Osteocyte (in vitro differentiated cells): ENCODE measurements at regions not wholly inside any gene's neighbourhood (a gene's known extent, or its start where the extent isn't known, plus 50 kb on each side); places are given as distances from the start of the nearest gene placed in this dataset.

ENCODE experiments used
- DNase-seq: peaks from one replicate; pipeline ENCODE4 v3.0.0; 2021; ENCODE audit warnings: mixed read lengths; ENCODE audit not compliant: unreplicated experiment; ENCODE audit errors: extremely low spot score
- H3K27ac Mint-ChIP-seq: one replicate; pipeline ENCODE4 v1.8.0; 2021; ENCODE audit warnings: mild to moderate bottlenecking, mixed read lengths; ENCODE audit not compliant: unreplicated experiment
- H3K27me3 Mint-ChIP-seq: one replicate; pipeline ENCODE4 v1.8.0; 2021; ENCODE audit warnings: mixed read lengths; ENCODE audit not compliant: unreplicated experiment
- H3K36me3 Mint-ChIP-seq: one replicate; pipeline ENCODE4 v1.8.0; 2021; ENCODE audit warnings: mixed read lengths; ENCODE audit not compliant: unreplicated experiment
- H3K4me1 Mint-ChIP-seq: one replicate; pipeline ENCODE4 v1.8.0; 2021; ENCODE audit warnings: mixed read lengths; ENCODE audit not compliant: unreplicated experiment
- H3K4me3 Mint-ChIP-seq: one replicate; pipeline ENCODE4 v1.8.0; 2021; ENCODE audit warnings: mild to moderate bottlenecking, moderate library complexity, mixed read lengths; ENCODE audit not compliant: unreplicated experiment
- H3K9me3 Mint-ChIP-seq: one replicate; pipeline ENCODE4 v1.8.0; 2021; ENCODE audit warnings: mixed read lengths; ENCODE audit not compliant: unreplicated experiment
- TF ChIP-seq, protein P1 (sequence below): fragments of 200-600 bp; sonication (generic); IDR thresholded peaks from 2 replicates; pipeline ENCODE4 v1.5.0; 2021; ENCODE audit warnings: antibody characterized with exemption, mild to moderate bottlenecking, moderate library complexity

DNA sequence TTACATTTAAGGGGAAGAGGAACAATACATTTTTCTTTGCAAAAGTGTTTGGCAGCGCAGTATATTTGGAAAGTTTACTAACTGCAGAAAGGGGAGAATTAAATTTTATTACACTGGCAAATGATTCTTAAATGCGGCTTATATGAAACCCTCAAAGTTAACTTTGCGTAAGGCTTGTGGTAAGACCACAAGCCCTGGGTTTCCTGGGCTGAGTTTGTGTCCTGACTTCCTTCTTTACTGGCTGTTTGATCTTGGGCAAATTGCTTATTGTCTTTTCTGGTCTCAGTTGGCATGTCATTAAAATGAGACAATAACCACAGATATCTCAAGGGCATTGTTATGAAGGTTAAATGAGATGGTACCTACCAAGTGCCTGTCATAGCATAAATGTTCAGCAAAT is 106.8 kb downstream of the GLRX3 start:
- DNase-seq: no peak
- no peak overlapping the region for H3K4me3 Mint-ChIP-seq
- H3K36me3 Mint-ChIP-seq: no peaks in the 10 kb centered on the region
- H3K9me3 Mint-ChIP-seq: peaks cover 55% of the 10 kb centered on the region
- no peaks in the 10 kb centered on the region for H3K4me1 Mint-ChIP-seq
- H3K27ac Mint-ChIP-seq: no peak overlapping the region
- TF ChIP-seq, protein P1, sequence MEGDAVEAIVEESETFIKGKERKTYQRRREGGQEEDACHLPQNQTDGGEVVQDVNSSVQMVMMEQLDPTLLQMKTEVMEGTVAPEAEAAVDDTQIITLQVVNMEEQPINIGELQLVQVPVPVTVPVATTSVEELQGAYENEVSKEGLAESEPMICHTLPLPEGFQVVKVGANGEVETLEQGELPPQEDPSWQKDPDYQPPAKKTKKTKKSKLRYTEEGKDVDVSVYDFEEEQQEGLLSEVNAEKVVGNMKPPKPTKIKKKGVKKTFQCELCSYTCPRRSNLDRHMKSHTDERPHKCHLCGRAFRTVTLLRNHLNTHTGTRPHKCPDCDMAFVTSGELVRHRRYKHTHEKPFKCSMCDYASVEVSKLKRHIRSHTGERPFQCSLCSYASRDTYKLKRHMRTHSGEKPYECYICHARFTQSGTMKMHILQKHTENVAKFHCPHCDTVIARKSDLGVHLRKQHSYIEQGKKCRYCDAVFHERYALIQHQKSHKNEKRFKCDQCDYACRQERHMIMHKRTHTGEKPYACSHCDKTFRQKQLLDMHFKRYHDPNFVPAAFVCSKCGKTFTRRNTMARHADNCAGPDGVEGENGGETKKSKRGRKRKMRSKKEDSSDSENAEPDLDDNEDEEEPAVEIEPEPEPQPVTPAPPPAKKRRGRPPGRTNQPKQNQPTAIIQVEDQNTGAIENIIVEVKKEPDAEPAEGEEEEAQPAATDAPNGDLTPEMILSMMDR: no peak
- H3K27me3 Mint-ChIP-seq: no peaks in the 10 kb centered on the region

- peak; percentile 78 for DNase-seq
- no peak overlapping the region for H3K27ac Mint-ChIP-seq
- H3K36me3 Mint-ChIP-seq: no peaks in the 10 kb centered on the region
- H3K9me3 Mint-ChIP-seq: peaks cover 47% of the 10 kb centered on the region
- no peaks in the 10 kb centered on the region for H3K4me1 Mint-ChIP-seq
- no peak overlapping the region for H3K4me3 Mint-ChIP-seq
- no peaks in the 10 kb centered on the region for H3K27me3 Mint-ChIP-seq
- TF ChIP-seq, protein P1: no peak
Observed at GRCh38 chr10:130244031-130244927, 108.1 kb downstream of the GLRX3 start.

DNA sequence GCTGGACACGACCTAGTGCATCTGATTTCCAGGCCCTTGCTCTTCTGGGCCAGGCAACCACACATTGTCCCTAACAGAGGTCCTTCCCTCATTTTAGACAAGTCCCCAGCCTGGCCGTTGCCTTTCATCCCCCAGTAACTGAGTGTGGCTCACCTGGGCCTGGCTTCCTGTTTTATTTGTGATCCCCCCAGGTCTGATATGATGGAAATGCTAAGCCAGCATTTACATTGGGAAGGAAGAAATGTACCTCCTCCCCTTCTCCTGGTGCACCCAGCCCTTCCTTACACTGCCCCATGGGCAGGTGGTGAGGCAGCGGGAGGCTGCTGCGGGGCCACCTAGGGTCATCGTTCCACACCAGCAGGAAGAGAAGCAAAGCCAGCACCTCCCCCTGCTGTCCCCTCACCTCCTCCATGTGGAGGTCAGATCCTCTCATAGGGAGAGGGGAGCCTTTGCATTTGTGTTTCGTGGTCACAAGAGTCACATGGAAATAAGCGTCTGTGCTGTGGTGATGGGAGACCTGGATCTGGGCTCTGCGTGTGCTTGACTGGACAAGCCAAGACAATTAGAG is 108.8 kb downstream of the GLRX3 start:
- peaks cover 48% of the 10 kb centered on the region for H3K9me3 Mint-ChIP-seq
- no peaks in the 10 kb centered on the region for H3K4me1 Mint-ChIP-seq
- no peaks in the 10 kb centered on the region for H3K36me3 Mint-ChIP-seq
- H3K4me3 Mint-ChIP-seq: no peak overlapping the region
- no peak overlapping the region for H3K27ac Mint-ChIP-seq
- peak; percentile 67 for DNase-seq
- no peaks in the 10 kb centered on the region for H3K27me3 Mint-ChIP-seq
- TF ChIP-seq, protein P1: no peak

DNA sequence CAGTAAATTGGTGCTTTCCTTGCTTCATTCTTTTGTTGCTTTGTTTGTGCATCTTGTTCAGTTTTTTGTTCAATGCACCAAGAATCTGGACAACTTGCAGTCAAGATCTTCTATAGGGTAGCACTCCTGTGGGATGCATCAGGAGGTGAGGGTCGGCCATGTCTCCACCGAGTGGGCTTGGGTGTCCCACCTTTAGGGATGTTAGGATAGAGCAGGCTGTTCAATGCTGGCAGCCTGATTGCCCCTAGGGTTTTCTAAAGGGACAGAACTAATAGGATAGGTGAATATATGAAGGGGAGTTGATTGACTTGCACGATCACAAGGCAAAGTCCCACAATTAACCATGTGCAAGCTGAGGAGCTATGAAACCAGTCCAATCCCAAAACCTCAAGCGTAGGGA is 109.9 kb downstream of the GLRX3 start:
- Mint-ChIP-seq H3K27me3 (no peaks in the 10 kb centered on the region), H3K27ac (no peak overlapping the region), H3K4me3 (no peak overlapping the region), H3K36me3 (no peaks in the 10 kb centered on the region), H3K9me3 (peaks cover 51% of the 10 kb centered on the region), H3K4me1 (no peaks in the 10 kb centered on the region)
- TF ChIP-seq, protein P1: no peak
- peak; percentile 57 for DNase-seq

- Mint-ChIP-seq H3K4me3 (no peak overlapping the region), H3K36me3 (no peaks in the 10 kb centered on the region), H3K27ac (no peak overlapping the region), H3K4me1 (no peaks in the 10 kb centered on the region), H3K27me3 (no peaks in the 10 kb centered on the region), H3K9me3 (peaks cover 48% of the 10 kb centered on the region)
- DNase-seq: no peak
- TF ChIP-seq, protein P1: no peak
Observed at GRCh38 chr10:130250127-130250526, 113.9 kb downstream of the GLRX3 start.
